CD4-positive, alpha-beta T cell treated with Interleukin-2 at 100 ng/mL for 4 hours (primary cell): ENCODE measurements at regions not wholly inside any gene's neighbourhood (a gene's known extent, or its start where the extent isn't known, plus 50 kb on each side); places are given as distances from the start of the nearest gene placed in this dataset.
"Not testable (repeated sequence)": the region's sequence is repeated elsewhere in the genome, so short reads cannot be mapped to it uniquely, and the experiment has no call there.

ENCODE experiments used
- DNase-seq: peaks from one replicate; pipeline ENCODE4 v3.0.0-alpha.2; 2020; ENCODE audit warnings: low spot score

- no peak for DNase-seq
These were observed 252.0 kb downstream of the ZPLD1 start for GRCh38 chr3:102686792-102687191.

GRCh38 chr3:102687851-102688555 lies 253.2 kb downstream of the ZPLD1 start:
- DNase-seq: no peak

DNA sequence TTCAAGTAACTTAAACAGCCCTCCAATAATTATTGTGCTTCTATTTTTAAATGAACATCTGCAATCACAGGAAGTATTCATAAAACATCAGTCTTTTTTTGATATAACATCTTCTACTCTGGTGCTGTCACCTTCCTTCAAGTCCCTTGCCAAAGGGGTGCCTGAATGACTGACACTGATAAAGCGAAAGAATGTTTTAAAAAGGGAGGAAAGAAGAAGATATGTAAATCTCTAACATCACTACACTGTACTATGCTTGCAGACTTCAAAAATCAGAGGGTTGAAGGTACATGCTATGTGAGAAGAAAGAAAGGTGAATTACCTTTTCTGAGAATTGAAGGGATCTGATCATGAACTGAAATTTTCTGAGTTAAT lies 253.7 kb downstream of the ZPLD1 start:
- DNase-seq: no peak

- no peak for DNase-seq
These were observed 256.7 kb downstream of the ZPLD1 start for GRCh38 chr3:102691507-102691906.

DNA sequence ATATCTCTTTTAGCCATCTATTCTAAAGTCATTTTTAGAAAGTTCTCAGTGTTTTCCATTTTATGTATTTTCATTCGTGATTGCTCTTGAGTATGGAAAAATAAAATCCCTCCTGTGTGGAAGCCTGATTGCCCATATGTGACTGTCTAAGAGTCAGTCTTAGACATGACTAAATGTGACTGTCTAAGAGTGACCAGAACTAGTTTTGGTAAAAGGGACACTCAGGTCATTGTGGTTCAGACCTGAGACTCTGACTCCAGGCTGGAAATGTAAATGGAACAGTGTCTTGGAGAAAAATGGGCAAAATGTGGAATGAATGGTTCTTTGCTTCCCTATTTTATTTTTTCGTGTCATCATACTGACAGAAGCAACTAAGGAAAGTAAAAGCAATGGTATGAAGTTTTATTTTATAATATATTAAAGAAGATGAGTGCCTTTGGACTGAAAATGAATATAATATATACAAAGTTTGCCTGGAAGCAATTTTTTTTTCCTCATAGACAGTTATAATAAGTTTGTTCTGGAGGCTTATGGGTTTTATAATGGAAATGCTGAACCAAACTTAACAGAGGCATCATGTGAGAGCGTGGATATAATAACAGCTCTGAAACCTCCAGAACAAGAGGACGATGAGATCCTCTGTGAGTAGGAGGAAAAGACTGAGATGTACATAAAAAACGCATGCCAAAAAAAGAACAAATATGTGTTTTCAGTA lies 264.4 kb downstream of the ZPLD1 start:
- DNase-seq: no peak

GRCh38 chr3:102699819-102700140 lies 265.0 kb downstream of the ZPLD1 start:
- DNase-seq: no peak

DNA sequence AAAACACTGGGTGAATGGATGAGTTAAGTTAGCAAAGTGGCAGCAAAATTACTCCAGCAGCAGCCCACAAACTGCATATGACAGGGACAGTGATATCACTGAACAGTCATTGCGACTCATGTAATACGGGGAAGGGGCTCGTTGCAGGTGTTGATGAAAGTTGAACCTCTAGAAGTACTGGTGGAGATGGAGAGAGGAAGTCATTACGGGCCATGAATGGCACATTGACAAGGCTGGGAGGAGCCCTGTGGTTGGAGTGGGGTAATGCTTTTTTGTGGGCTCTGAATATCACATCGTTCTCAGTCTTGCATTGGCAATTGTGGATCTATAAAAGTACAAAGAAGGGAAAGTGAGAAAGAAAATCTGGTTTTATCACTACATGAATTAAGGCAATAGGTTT lies 278.1 kb downstream of the ZPLD1 start:
- no peak for DNase-seq

DNA sequence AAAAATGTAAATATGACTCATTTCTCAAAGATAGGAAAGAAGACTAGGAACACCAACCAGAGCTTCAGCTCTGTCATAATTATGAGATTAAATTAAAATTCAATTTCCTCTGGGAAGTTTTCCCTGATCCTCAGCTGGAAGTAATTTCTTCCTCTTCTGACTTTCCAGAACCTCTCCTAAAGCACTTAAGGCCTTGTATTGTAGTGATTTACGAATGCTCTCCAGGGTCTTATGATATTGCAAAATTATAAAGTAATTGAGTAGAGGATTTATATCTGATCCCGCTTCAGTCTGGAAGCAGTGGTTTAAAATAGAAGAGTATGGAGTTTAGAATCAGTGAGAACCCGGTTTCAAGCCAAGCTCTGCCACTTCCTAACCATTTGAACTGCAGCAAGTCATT lies 279.8 kb downstream of the ZPLD1 start:
- DNase-seq: no peak

- no peak for DNase-seq
These were observed 280.3 kb downstream of the ZPLD1 start for GRCh38 chr3:102715030-102715697.

GRCh38 chr3:102718651-102719050 lies 283.8 kb downstream of the ZPLD1 start:
- no peak for DNase-seq

DNA sequence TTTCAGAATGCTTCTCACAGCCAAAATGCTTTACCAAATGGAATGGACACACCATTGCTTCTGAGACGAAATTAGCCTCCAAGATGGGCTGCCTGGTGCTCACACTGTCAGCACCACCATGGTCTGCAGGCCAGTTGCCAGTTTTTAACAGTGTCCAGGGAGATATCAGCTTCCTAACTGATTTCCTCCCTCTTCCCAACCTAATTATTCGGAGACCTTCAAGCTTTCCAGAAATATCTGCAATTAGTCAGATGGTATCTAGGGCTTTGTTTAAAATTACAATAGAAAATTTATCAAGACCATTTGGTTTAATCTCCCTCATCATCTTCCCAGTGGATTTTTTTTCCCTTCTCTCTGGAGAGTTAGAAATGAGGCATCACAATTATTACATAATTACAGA lies 287.5 kb downstream of the ZPLD1 start:
- DNase-seq: no peak

DNA sequence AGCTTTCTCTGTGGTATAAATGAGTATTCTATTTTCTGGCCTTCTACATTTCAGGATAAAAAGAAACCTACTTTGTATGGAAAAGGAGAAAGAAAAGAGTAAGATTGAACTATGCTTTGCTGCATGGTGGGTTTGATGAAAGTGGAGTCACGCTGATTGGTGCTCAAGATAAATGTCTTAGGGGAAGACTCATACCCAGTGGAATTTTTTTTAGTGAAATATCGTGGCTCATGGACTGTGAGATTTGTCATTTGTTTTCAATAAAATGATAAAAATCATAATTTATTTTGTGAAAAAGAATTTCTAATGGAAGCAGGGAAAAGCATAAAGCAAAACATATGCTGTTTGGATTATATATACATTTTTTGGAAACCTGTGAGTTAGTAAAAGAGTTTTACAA lies 292.5 kb downstream of the ZPLD1 start:
- DNase-seq: no peak

DNA sequence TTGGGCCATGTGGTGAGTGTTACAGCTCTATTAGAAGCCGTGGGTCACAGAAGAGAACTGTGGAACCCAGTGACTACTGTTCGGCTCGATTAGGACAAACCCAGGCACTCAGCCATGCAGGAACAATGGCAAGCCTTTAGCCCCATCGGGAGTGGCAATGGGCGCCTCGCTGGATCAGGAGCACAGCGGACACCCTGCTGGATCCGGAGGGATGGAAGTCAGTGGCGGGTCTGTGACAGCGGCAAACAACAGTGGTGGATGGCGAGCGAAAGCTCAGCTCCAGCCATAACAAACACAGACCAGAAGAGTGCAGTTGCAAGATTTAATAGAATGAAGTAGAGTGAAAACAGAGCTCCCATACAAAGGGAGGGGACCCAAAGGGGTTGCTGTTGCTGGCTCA lies 297.8 kb downstream of the ZPLD1 start:
- DNase-seq: not testable (repeated sequence)

DNA sequence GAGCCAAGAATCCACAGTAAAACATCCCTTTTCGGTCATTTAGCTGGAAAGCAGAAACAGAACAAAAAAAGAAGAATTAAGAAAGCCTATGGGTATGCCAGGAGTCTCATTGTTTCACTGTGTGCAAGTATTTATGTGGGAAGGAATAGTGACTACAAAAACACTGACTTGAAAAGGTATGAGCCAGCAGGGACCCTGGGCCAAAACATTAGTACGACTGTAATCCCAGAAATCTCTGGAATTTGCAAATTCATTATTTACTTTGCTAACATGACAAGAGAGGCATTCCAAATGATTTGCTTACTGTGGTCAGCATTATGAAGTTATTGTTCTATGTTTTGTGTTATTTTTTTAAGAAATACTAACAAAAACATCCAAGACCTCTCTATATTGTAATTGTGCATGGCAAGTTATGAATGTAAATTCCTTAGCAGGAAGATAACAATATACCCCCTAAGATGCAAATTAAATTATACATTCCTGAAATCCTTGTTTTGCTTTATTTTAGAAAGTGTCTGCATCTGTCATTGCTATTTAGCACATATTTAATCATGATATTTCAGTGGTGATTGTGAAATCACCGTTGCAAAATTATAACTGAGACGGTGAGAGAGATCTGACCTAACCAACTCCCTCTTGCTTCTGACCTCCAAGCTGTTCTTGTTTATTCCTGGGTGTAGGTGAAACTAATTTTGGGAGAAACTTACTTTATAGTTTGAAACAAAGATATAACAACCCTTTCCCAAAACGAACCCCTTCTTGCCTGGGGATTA lies 299.2 kb downstream of the ZPLD1 start:
- no peak for DNase-seq

GRCh38 chr3:102735311-102735710 lies 300.5 kb downstream of the ZPLD1 start:
- no peak for DNase-seq

DNA sequence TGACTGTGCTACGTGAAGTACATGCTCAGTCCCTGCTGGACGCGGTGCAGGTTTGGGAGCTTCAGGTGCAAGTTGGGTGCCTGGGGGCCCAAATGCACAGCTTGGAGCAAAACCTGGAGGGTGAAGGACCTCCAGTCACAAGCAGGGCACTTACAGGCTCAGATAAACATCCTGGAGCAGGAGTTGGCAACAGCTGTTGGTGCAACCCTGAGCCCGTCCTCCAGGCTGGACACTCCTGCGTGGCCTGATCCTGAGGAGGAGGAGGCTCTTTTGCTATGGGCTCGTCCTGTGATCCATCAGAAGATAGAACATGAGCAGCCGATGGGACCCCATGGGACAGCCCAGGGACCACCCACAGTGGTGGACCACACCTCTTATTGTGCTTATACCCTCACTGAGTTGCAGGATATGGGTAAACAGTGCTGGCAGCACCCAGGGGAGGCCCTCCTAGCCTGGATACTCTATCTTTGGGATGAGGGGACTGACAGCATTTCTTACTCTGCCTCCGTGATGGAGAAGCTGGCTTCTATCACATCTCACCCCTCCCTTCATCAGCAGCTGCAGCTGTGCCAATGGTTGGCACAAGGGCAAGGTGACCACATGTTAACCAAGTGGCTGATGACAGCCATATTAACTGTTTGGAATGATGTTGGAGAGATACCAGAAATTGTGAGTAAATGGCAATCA lies 301.6 kb downstream of the ZPLD1 start:
- no peak for DNase-seq

DNA sequence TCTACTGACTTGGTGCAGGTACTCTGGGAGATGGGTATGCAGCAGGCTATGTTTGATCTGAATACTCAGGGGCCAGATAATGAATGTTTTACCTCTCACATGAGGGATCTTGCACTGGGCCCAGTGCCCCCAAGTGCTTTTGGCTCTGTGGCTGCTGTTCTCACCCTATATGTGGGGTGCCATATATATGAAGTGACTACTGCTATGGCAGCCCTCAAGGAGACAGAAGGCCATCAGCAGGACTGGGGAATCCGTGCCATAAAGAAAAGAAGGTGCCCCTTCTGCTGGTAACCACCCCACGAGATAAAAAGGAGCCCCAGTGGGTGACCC lies 302.1 kb downstream of the ZPLD1 start:
- no peak for DNase-seq

DNA sequence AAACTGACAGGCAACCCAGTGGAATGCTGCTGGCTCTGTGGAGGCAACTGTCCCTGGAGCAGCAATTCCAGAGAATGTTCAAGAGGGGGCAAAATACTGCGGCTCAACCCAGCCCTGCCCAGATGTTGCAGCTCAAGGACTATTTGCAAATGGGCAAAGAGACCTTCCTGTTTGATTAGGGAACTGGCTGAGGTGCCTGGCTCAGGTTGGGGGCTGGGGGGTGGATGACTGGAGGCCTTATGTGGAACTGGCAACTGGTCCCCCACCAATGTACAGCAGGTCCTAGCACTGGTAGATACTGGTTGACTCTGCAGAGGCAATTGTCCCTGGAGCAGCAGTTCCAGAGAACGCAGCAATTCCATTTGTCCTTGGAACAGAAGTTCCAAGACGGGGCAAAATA lies 302.5 kb downstream of the ZPLD1 start:
- DNase-seq: no peak

DNA sequence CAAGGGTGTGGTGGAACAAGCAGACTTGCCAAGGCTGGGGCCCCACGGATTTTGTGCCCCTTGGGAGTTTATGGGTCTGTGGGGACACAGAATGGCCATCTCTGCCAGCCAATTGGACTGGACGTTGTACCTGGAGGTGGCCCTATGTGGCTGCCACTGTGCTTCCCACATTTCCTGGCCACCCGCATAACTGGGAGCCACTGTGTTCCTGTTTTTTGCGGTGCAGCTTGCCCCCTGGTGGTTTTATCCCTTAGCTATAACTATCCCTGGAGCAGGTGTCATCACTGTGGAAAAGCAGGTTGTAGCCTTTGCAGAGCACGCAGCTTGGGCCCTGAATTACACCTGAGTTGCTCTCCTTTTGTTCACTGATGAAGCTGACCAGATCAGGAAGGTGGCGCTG lies 306.3 kb downstream of the ZPLD1 start:
- DNase-seq: no peak

DNA sequence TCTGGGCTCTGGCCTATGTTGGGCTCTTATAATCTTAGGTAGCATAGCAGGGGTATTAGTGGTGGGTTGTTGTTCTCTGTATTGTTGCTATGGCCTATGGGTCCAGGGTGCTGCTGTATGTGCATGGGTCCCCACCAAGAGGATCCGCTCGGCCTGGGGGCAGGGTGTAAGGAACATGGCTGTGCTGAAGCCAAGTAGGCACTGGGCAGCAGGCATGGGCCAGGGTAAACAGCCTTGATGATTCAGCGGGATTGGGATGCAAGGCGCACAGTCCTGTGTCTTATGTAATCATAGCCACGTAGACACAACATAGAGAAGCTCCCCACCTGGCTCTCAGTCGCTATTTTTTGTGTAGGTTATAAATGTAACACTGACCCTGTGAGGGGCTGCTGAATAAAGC lies 306.9 kb downstream of the ZPLD1 start:
- DNase-seq: no peak

- no peak for DNase-seq
These were observed 311.1 kb downstream of the ZPLD1 start for GRCh38 chr3:102745881-102746280.

GRCh38 chr3:102747611-102748010 lies 312.8 kb downstream of the ZPLD1 start:
- DNase-seq: no peak
